SK-N-SH (cell line): ENCODE measurements at regions not wholly inside any gene's neighbourhood (a gene's known extent, or its start where the extent isn't known, plus 50 kb on each side); places are given as distances from the start of the nearest gene placed in this dataset.

Experiments
- JUND ChIP-seq: IDR thresholded peaks from 2 replicates; pipeline ENCODE4 v1.4.0; 2012
- RAD21 ChIP-seq: IDR thresholded peaks from 2 replicates; pipeline ENCODE4 v1.6.1; 2012; ENCODE audit warnings: mild to moderate bottlenecking, low read length
- RFX5 ChIP-seq: IDR thresholded peaks from 2 replicates; pipeline ENCODE4 v1.6.1; 2012; ENCODE audit warnings: mild to moderate bottlenecking, improper control_type of control experiment, low read length
- TAF1 ChIP-seq: IDR thresholded peaks from 2 replicates; pipeline ENCODE4 v1.6.1; 2012; ENCODE audit warnings: low read depth, mild to moderate bottlenecking, low read length, moderate library complexity, borderline replicate concordance

DNA sequence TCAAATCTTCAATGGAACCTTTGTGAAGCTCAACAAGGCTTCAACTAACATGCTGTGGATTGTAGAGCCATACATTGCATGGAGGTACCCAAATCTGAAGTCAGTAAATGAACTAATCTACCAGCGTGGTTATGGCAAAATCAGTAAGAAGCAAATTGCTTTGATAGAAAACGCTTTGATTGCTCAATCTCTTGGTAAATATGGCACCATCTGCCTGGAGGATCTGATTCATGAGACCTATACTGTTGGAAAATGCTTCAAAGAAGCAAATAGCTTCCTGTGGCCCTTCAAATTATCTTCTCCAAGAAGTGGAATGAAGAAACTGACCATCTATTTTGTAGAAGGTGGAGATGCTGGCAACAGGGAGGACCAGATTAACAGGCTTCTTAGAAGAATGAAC lies 54.7 kb upstream of the TTC39B start:
- no peak for TF ChIP-seq JUND
- no peak for TF ChIP-seq RFX5
- no peak for TF ChIP-seq TAF1
- TF ChIP-seq RAD21, result no peak
